GM06990 (cell line): ENCODE measurements at regions not wholly inside any gene's neighbourhood (a gene's known extent, or its start where the extent isn't known, plus 50 kb on each side); places are given as distances from the start of the nearest gene placed in this dataset.
"Not testable (repeated sequence)": the region's sequence is repeated elsewhere in the genome, so short reads cannot be mapped to it uniquely, and the experiment has no call there.

Experiments
- DNase-seq: peaks from one replicate; pipeline ENCODE4 v3.0.0-alpha.2; 2011; ENCODE audit not compliant: insufficient read length; ENCODE audit errors: extremely low read depth
- H3K27me3 ChIP-seq: replicated peaks from 2 replicates; pipeline ENCODE4 v1.6.0; 2011; ENCODE audit warnings: low read length; ENCODE audit not compliant: control insufficient read depth, insufficient read depth
- H3K36me3 ChIP-seq: 2 replicates; pipeline ENCODE4 v1.5.1; 2011; ENCODE audit warnings: low read length; ENCODE audit not compliant: control insufficient read depth, insufficient read depth
- H3K4me3 ChIP-seq: replicated peaks from 2 replicates; pipeline ENCODE4 v1.5.1; 2011; ENCODE audit warnings: low read depth, mild to moderate bottlenecking, control low read depth, low read length
- CTCF ChIP-seq: IDR thresholded peaks from 2 replicates; pipeline ENCODE4 v1.5.1; 2011; ENCODE audit warnings: low read length, control low read depth, mild to moderate bottlenecking, inconsistent platforms; ENCODE audit not compliant: insufficient read depth, poor library complexity, severe bottlenecking

GRCh38 chr11:133638921-133639320 lies 106.6 kb upstream of the OPCML start:
- H3K4me3 ChIP-seq = no peak overlapping the region

GRCh38 chr11:133636711-133637355 lies 104.5 kb upstream of the OPCML start:
- Histone ChIP-seq H3K27me3 (no peaks in the 10 kb centered on the region; the same call in 1 of the 2 replicates), H3K36me3 (no peaks in the 10 kb centered on the region), H3K4me3 (no peak overlapping the region)
- no peak for DNase-seq
- TF ChIP-seq CTCF = no peak

More at GRCh38 chr11:133638921-133639320, 106.6 kb upstream of the OPCML start:
- no peak for DNase-seq
- H3K36me3 ChIP-seq = no peaks in the 10 kb centered on the region
- TF ChIP-seq CTCF = no peak
- no peaks in the 10 kb centered on the region for H3K27me3 ChIP-seq

GRCh38 chr11:133635244-133635739 lies 103.0 kb upstream of the OPCML start:
- DNase-seq = no peak
- H3K36me3 ChIP-seq = no peaks in the 10 kb centered on the region
- H3K4me3 ChIP-seq = no peak overlapping the region
- no peaks in the 10 kb centered on the region; the same call in 1 of the 2 replicates for H3K27me3 ChIP-seq
- no peak for TF ChIP-seq CTCF

GRCh38 chr11:133628371-133628770 lies 96.1 kb upstream of the OPCML start:
- not testable (repeated sequence) for H3K27me3 ChIP-seq, H3K4me3 ChIP-seq, H3K36me3 ChIP-seq, DNase-seq

GRCh38 chr11:133621611-133622010 lies 89.3 kb upstream of the OPCML start:
- no peaks in the 10 kb centered on the region; the same call in 1 of the 2 replicates for H3K27me3 ChIP-seq

More at GRCh38 chr11:133621611-133622010, 89.3 kb upstream of the OPCML start:
- H3K4me3 ChIP-seq = no peak overlapping the region
- no peak for DNase-seq
- no peak for TF ChIP-seq CTCF
- H3K36me3 ChIP-seq = no peaks in the 10 kb centered on the region
